Loucy (cell line): ENCODE measurements at regions not wholly inside any gene's neighbourhood (a gene's known extent, or its start where the extent isn't known, plus 50 kb on each side); places are given as distances from the start of the nearest gene placed in this dataset.

Experiments used
- H2AFZ ChIP-seq: fragments of 200-600 bp; sonication (generic); 2 replicates; pipeline ENCODE4 v1.6.0; 2016; ENCODE audit warnings: antibody characterized with exemption, mild to moderate bottlenecking, low read length, moderate library complexity
- H3F3A ChIP-seq: fragments of 200-600 bp; 2 replicates; pipeline ENCODE4 v1.6.0; 2016; ENCODE audit warnings: antibody characterized with exemption, low read depth, mild to moderate bottlenecking
- H3K27me3 ChIP-seq: fragments of 200-600 bp; sonication (generic); 2 replicates; pipeline ENCODE4 v1.6.1; 2014; ENCODE audit warnings: low read length, mild to moderate bottlenecking; ENCODE audit not compliant: insufficient read depth, poor library complexity, severe bottlenecking
- H3K36me3 ChIP-seq: fragments of 200-600 bp; sonication (generic); 2 replicates; pipeline ENCODE4 v1.6.1; 2016; ENCODE audit warnings: low read length; ENCODE audit not compliant: insufficient read depth
- H3K4me1 ChIP-seq: fragments of 200-600 bp; sonication (generic); 2 replicates; pipeline ENCODE4 v1.5.1; 2014; ENCODE audit warnings: low read length, mild to moderate bottlenecking; ENCODE audit not compliant: insufficient read depth, poor library complexity, severe bottlenecking
- H3K4me2 ChIP-seq: fragments of 200-600 bp; sonication (generic); 2 replicates; pipeline ENCODE4 v1.6.0; 2014; ENCODE audit warnings: antibody characterized with exemption, low read length, low read depth, mild to moderate bottlenecking; ENCODE audit not compliant: poor library complexity, severe bottlenecking
- H3K4me3 ChIP-seq: fragments of 200-600 bp; sonication (generic); 2 replicates; pipeline ENCODE4 v1.5.1; 2014; ENCODE audit warnings: low read length, mild to moderate bottlenecking, mixed read lengths; ENCODE audit not compliant: poor library complexity, severe bottlenecking
- H3K79me2 ChIP-seq: fragments of 200-600 bp; sonication (generic); 2 replicates; pipeline ENCODE4 v1.6.1; 2014; ENCODE audit warnings: low read length; ENCODE audit not compliant: insufficient read depth
- H3K9ac ChIP-seq: fragments of 200-600 bp; sonication (generic); 2 replicates; pipeline ENCODE4 v1.6.0; 2014; ENCODE audit warnings: mild to moderate bottlenecking, low read depth, low read length, moderate library complexity; ENCODE audit not compliant: poor library complexity, severe bottlenecking
- H3K9me2 ChIP-seq: fragments of 200-600 bp; sonication (generic); replicated peaks from 2 replicates; pipeline ENCODE4 v1.6.1; 2016; ENCODE audit warnings: low read depth, low read length, mixed read lengths
- H3K9me3 ChIP-seq: fragments of 200-600 bp; sonication (generic); 2 replicates; pipeline ENCODE4 v1.6.1; 2014; ENCODE audit warnings: mild to moderate bottlenecking, antibody characterized with exemption, low read length, low read depth; ENCODE audit not compliant: insufficient read depth
- H4K20me1 ChIP-seq: fragments of 200-600 bp; sonication (generic); 2 replicates; pipeline ENCODE4 v1.6.0; 2014; ENCODE audit warnings: antibody characterized with exemption, low read length, mild to moderate bottlenecking; ENCODE audit not compliant: insufficient read depth, poor library complexity, severe bottlenecking
- EZH2phosphoT487 ChIP-seq: fragments of 200-600 bp; IDR thresholded peaks from 2 replicates; pipeline ENCODE4 v1.6.1; 2018; ENCODE audit warnings: antibody characterized with exemption, mild to moderate bottlenecking, moderate library complexity, borderline replicate concordance
- TF ChIP-seq, protein P1 (sequence below): fragments of 200-600 bp; sonication (generic); conservative IDR thresholded peaks from 2 replicates; pipeline ENCODE4 v1.5.1; 2014; ENCODE audit warnings: mild to moderate bottlenecking, antibody characterized with exemption, low read length

DNA sequence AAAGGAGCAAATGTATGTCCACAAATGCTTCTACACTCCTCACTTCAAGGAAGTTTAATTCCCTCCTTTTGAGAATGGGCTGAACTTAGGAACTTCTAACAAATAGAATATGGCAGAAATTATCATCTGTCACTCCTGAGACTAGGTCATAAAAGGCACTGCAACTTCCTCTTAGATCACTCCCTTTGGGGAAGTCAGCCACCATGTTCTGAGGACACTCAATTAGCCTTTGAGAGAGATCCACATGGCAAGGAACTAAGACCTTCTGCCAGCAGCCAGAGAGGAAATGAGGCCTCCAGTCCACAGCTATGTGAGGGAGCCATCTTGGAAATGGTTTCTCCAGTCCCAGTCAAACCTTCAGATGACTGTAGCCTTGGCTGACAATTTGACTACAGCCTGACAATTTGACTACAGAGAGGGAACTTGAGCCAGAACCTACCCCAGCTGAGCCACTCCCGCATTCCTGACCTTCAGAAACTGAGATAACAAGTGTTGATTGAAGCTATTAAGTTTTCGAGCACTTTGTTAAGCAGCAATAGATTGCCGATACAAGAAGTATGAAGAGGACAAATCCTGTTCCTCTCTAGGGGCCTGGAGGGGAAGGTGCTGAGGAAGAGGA lies 113.4 kb upstream of the SEC14L1 start:
- no peaks in the 10 kb centered on the region for H3K36me3 ChIP-seq
- H3K4me1 ChIP-seq: no peaks in the 10 kb centered on the region
- H3K9me3 ChIP-seq: no peaks in the 10 kb centered on the region
- no peak overlapping the region for H3K4me2 ChIP-seq
- no peaks in the 10 kb centered on the region for H3K79me2 ChIP-seq
- H2AFZ ChIP-seq: no peak overlapping the region
- H3K4me3 ChIP-seq: no peak overlapping the region
- no peaks in the 10 kb centered on the region for H4K20me1 ChIP-seq
- H3K27me3 ChIP-seq: no peaks in the 10 kb centered on the region
- no peak overlapping the region for H3K9ac ChIP-seq
- H3K9me2 ChIP-seq: no peaks in the 10 kb centered on the region
- H3F3A ChIP-seq: no peaks in the 10 kb centered on the region
- no peak for TF ChIP-seq EZH2phosphoT487
- TF ChIP-seq, protein P1, sequence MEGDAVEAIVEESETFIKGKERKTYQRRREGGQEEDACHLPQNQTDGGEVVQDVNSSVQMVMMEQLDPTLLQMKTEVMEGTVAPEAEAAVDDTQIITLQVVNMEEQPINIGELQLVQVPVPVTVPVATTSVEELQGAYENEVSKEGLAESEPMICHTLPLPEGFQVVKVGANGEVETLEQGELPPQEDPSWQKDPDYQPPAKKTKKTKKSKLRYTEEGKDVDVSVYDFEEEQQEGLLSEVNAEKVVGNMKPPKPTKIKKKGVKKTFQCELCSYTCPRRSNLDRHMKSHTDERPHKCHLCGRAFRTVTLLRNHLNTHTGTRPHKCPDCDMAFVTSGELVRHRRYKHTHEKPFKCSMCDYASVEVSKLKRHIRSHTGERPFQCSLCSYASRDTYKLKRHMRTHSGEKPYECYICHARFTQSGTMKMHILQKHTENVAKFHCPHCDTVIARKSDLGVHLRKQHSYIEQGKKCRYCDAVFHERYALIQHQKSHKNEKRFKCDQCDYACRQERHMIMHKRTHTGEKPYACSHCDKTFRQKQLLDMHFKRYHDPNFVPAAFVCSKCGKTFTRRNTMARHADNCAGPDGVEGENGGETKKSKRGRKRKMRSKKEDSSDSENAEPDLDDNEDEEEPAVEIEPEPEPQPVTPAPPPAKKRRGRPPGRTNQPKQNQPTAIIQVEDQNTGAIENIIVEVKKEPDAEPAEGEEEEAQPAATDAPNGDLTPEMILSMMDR: no peak

DNA sequence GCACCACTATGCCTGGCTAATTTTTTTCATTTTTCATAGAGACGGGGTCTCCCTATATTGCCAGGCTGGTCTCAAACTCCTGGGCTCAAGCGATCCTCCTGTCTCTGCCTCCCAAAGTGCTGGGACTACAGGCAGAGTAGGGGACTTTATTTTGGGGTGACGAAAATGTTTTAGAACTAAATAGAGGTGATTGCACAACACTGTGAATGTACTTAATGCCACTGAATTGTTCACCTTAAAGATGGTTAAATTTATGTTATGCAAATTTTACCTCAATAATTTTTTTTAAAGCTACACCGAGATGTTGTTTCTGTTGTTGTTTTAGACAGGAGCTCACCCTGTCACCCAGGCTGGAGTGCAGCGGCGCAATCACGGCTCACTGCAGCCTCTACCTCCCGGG lies 111.9 kb upstream of the SEC14L1 start:
- no peaks in the 10 kb centered on the region for H3F3A ChIP-seq
- H4K20me1 ChIP-seq: no peaks in the 10 kb centered on the region
- H3K79me2 ChIP-seq: no peaks in the 10 kb centered on the region
- no peaks in the 10 kb centered on the region for H3K36me3 ChIP-seq
- H3K9ac ChIP-seq: no peak overlapping the region
- H3K4me3 ChIP-seq: no peak overlapping the region
- H2AFZ ChIP-seq: no peak overlapping the region
- no peaks in the 10 kb centered on the region for H3K27me3 ChIP-seq
- no peak overlapping the region for H3K4me2 ChIP-seq
- H3K9me3 ChIP-seq: no peaks in the 10 kb centered on the region
- no peaks in the 10 kb centered on the region for H3K9me2 ChIP-seq
- TF ChIP-seq, protein P1: no peak
- TF ChIP-seq EZH2phosphoT487: no peak
- H3K4me1 ChIP-seq: no peaks in the 10 kb centered on the region

DNA sequence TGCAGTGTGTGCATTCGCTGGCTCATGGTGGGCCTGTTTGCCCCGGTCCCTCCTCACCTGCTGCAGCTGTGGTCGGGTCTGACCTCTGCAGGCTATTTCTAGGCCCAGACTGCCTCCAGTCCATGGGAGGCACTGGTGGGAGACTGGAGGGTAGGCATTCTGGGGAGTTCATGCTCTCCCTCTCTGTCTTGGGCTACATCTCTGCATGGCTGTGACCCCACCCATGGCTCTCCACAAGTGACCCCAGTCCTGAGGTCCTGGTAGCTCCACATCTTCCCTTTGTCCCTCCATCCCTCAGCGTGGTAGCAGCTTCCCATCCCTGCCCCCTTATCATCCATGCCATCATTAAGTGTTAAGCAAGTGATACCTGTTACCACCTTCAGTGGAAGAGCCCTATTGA lies 107.8 kb upstream of the SEC14L1 start:
- no peak for TF ChIP-seq EZH2phosphoT487
- TF ChIP-seq, protein P1: no peak
- H3K9me3 ChIP-seq: no peaks in the 10 kb centered on the region
- H2AFZ ChIP-seq: no peak overlapping the region
- no peaks in the 10 kb centered on the region for H3K9me2 ChIP-seq
- no peak overlapping the region for H3K9ac ChIP-seq
- H3K27me3 ChIP-seq: no peaks in the 10 kb centered on the region
- no peak overlapping the region for H3K4me3 ChIP-seq
- H3K4me2 ChIP-seq: no peak overlapping the region
- H3K4me1 ChIP-seq: no peaks in the 10 kb centered on the region
- no peaks in the 10 kb centered on the region for H3K79me2 ChIP-seq
- no peaks in the 10 kb centered on the region for H3K36me3 ChIP-seq
- H3F3A ChIP-seq: no peaks in the 10 kb centered on the region
- H4K20me1 ChIP-seq: no peaks in the 10 kb centered on the region
